GM12878 (cell line): ENCODE measurements at regions not wholly inside any gene's neighbourhood (a gene's known extent, or its start where the extent isn't known, plus 50 kb on each side); places are given as distances from the start of the nearest gene placed in this dataset.

ENCODE experiments used
- ATAC-seq: fragments of 200-7000 bp; cut with Tn5 transposase; 3 replicates; pipeline ENCODE4 v1.9.1; 2020; ENCODE audit warnings: mild to moderate bottlenecking, moderate library complexity
- BruUV-seq: library from RNA; stranded (reverse); fragments of 400-500 nt; replicated peaks from 2 replicates; lab custom pipeline; 2021; lab: Mats Ljungman, UMichigan
- CTCF ChIA-PET: fragments of 300-600 bp; sonication (Branson Sonifier 250); formaldehyde crosslinking; extraction: SDS; loops from one replicate; lab custom pipeline; 2021; ENCODE audit warnings: inconsistent platforms; lab: Yijun Ruan, JAX
- POLR2A ChIA-PET: fragments of 350-600 bp; formaldehyde crosslinking; extraction: SDS; loops from one replicate; lab custom pipeline; 2021; ENCODE audit warnings: inconsistent platforms; lab: Charles Lee
- RAD21 ChIA-PET: fragments of 300-600 bp; sonication (Branson Sonifier 250); formaldehyde crosslinking; loops from one replicate; lab custom pipeline; 2023; ENCODE audit warnings: antibody characterized with exemption; ENCODE audit not compliant: unreplicated experiment; lab: Charles Lee
- SMC1A ChIA-PET: fragments of 300-600 bp; sonication (Branson Sonifier 250); formaldehyde crosslinking; loops from one replicate; lab custom pipeline; 2023; ENCODE audit not compliant: unreplicated experiment, uncharacterized antibody; lab: Charles Lee
- DNase-seq: peaks from one replicate; pipeline ENCODE4 v3.0.0-alpha.2; 2011; ENCODE audit warnings: low read depth, low spot score
- FAIRE-seq: peaks from 3 replicates; lab custom pipeline; 2011; peaks lifted over from hg19 to GRCh38; lab: Jason Lieb, UNC
- H2AFZ ChIP-seq: 2 replicates; pipeline ENCODE4 v1.6.0; 2011; ENCODE audit warnings: low read depth, low read length, control low read depth; ENCODE audit not compliant: control insufficient read depth
- H3K27ac ChIP-seq: 2 replicates; pipeline ENCODE4 v1.5.1; 2011; ENCODE audit warnings: control low read depth; ENCODE audit not compliant: control insufficient read depth, insufficient read depth
- H3K27me3 ChIP-seq, 2 experiments: replicated peaks in 1 of 2; 2 replicates each; pipeline versions ENCODE4 v1.6.0 to v1.6.1; 2011; ENCODE audit warnings: low read length in 1 of 2; ENCODE audit not compliant: control insufficient read depth in 2 of 2, insufficient read depth in 2 of 2
- H3K36me3 ChIP-seq, 2 experiments: 2 replicates each; pipeline ENCODE4 v1.5.1; 2011; ENCODE audit warnings: low read length in 1 of 2; ENCODE audit not compliant: control insufficient read depth in 2 of 2, insufficient read depth in 2 of 2
- H3K4me1 ChIP-seq: 2 replicates; pipeline ENCODE4 v1.6.1; 2011; ENCODE audit warnings: mild to moderate bottlenecking, low read length, moderate library complexity, mixed read lengths; ENCODE audit not compliant: control insufficient read depth, insufficient read depth
- H3K4me2 ChIP-seq: 2 replicates; pipeline ENCODE4 v1.6.0; 2011; ENCODE audit warnings: control low read depth; ENCODE audit not compliant: control insufficient read depth, insufficient read depth
- H3K4me3 ChIP-seq: fragments of 200-600 bp; sonication (generic); 2 replicates; pipeline ENCODE4 v1.5.1; 2016
- H3K79me2 ChIP-seq: 2 replicates; pipeline ENCODE4 v1.6.0; 2011; ENCODE audit warnings: low read length; ENCODE audit not compliant: control insufficient read depth, insufficient read depth
- H3K9ac ChIP-seq: 2 replicates; pipeline ENCODE4 v1.8.0; 2011; ENCODE audit warnings: low read length, control low read depth, mixed read lengths; ENCODE audit not compliant: control insufficient read depth, insufficient read depth
- H3K9me3 ChIP-seq: replicated peaks from 3 replicates; pipeline ENCODE4 v1.5.1; 2011; ENCODE audit warnings: mild to moderate bottlenecking, low read length; ENCODE audit not compliant: control insufficient read depth, insufficient read depth
- H4K20me1 ChIP-seq: 2 replicates; pipeline ENCODE4 v1.6.0; 2011; ENCODE audit not compliant: control insufficient read depth, insufficient read depth
- BCL11A ChIP-seq: IDR thresholded peaks from 2 replicates; pipeline ENCODE4 v1.6.1; 2011; ENCODE audit warnings: low read depth, low read length
- BHLHE40 ChIP-seq, 2 experiments: fragments of 450-650 bp in 1 of 2; IDR thresholded peaks; 2 replicates each; pipeline ENCODE4 v1.6.1; 2011 to 2017; ENCODE audit warnings: low read depth in 2 of 2, borderline replicate concordance in 1 of 2, improper control_type of control experiment in 1 of 2, low read length in 1 of 2, mild to moderate bottlenecking in 1 of 2
- BRCA1 ChIP-seq: IDR thresholded peaks from 2 replicates; pipeline ENCODE4 v1.6.1; 2011; ENCODE audit warnings: low read depth, low read length, improper control_type of control experiment
- EP300 ChIP-seq, 2 experiments: fragments of 150-350 bp in 1 of 2; IDR thresholded peaks; 2 replicates each; pipeline ENCODE4 v1.6.1; 2011 to 2012; ENCODE audit warnings: low read depth in 2 of 2, low read length in 2 of 2, borderline replicate concordance in 1 of 2, improper control_type of control experiment in 1 of 2, inconsistent platforms in 1 of 2; ENCODE audit not compliant: control insufficient read depth in 1 of 2
- GATAD2B ChIP-seq: fragments of 450-650 bp; conservative IDR thresholded peaks from 2 replicates; pipeline ENCODE4 v1.6.1; 2017; ENCODE audit warnings: low read depth, mild to moderate bottlenecking, moderate library complexity
- HSF1 ChIP-seq: fragments of 150-350 bp; IDR thresholded peaks from 2 replicates; pipeline ENCODE4 v1.6.1; 2014; ENCODE audit warnings: mild to moderate bottlenecking, low read depth, low read length
- MTA2 ChIP-seq: fragments of 450-650 bp; IDR thresholded peaks from 2 replicates; pipeline ENCODE4 v1.6.1; 2016; ENCODE audit warnings: low read depth, mild to moderate bottlenecking, moderate library complexity
- NR2C1 ChIP-seq: fragments of 450-650 bp; IDR thresholded peaks from 2 replicates; pipeline ENCODE4 v1.6.1; 2017; ENCODE audit warnings: antibody characterized with exemption, mild to moderate bottlenecking, moderate library complexity
- POLR2AphosphoS5 ChIP-seq: IDR thresholded peaks from 2 replicates; pipeline ENCODE4 v1.6.1; 2011; ENCODE audit warnings: mild to moderate bottlenecking, low read length, inconsistent platforms
- SMAD5 ChIP-seq: IDR thresholded peaks from 2 replicates; pipeline ENCODE4 v1.6.1; 2016; ENCODE audit warnings: antibody characterized with exemption, low read depth
- SMARCA5 ChIP-seq: fragments of 450-650 bp; IDR thresholded peaks from 2 replicates; pipeline ENCODE4 v1.6.1; 2017; ENCODE audit warnings: mild to moderate bottlenecking
- SPI1 ChIP-seq: IDR thresholded peaks from 2 replicates; pipeline ENCODE4 v1.6.1; 2011; ENCODE audit warnings: low read depth, mild to moderate bottlenecking, low read length, moderate library complexity, borderline replicate concordance; ENCODE audit not compliant: insufficient read depth
- SREBF1 ChIP-seq: IDR thresholded peaks from 2 replicates; pipeline ENCODE4 v1.6.1; 2012; ENCODE audit warnings: mild to moderate bottlenecking, low read length
- ZNF592 ChIP-seq: fragments of 450-650 bp; IDR thresholded peaks from 2 replicates; pipeline ENCODE4 v1.6.1; 2017; ENCODE audit warnings: mild to moderate bottlenecking, moderate library complexity
- WGBS: methylation state at CpG from one replicate; pipeline ENCODE4 v1.1.6; 2016; ENCODE audit warnings: low lambda C conversion rate; ENCODE audit not compliant: insufficient replicate concordance, insufficient coverage; ENCODE audit errors: missing lambda C conversion rate; 5-methylcytosine and 5-hydroxymethylcytosine counted together
- in situ Hi-C: fragments of 300-500 bp; cut with MboI; formaldehyde crosslinking; loops from 9 replicates; pipeline ENCODE4 v1.14.3; 2018; ENCODE audit warnings: mixed read lengths
- intact Hi-C: fragments of 100-400 bp; cut with micrococcal nuclease; formaldehyde crosslinking; loops from one replicate; pipeline ENCODE4 v1.14.2; 2022; ENCODE audit not compliant: unreplicated experiment

- Histone ChIP-seq H3K9ac (no peak overlapping the region), H3K4me3 (no peak overlapping the region), H4K20me1 (no peaks in the 10 kb centered on the region), H3K4me1 (no peaks in the 10 kb centered on the region; the same call in 1 of the 2 replicates), H3K79me2 (no peaks in the 10 kb centered on the region), H3K36me3 (no peaks in the 10 kb centered on the region), H2AFZ (no peak overlapping the region), H3K4me2 (no peak overlapping the region), H3K9me3 (no peaks in the 10 kb centered on the region; the same call in 2 of the 3 replicates), H3K27me3 (no peaks in the 10 kb centered on the region), H3K27ac (no peak overlapping the region)
- TF ChIP-seq BCL11A (no peak), SPI1 (no peak), POLR2AphosphoS5 (no peak), SMARCA5 (no peak), EP300 (IDR thresholded peaks at IDR 0.05; ENCODE audit: borderline replicate concordance in 1 of 2, control insufficient read depth in 1 of 2, low read depth in 2 of 2, low read length in 2 of 2) (no peak), GATAD2B (no peak), BRCA1 (no peak), HSF1 (no peak), SMAD5 (no peak), MTA2 (no peak), BHLHE40 (IDR thresholded peaks at IDR 0.05; ENCODE audit: borderline replicate concordance in 1 of 2, low read depth in 2 of 2, low read length in 1 of 2) (no peak), NR2C1 (no peak), SREBF1 (no peak), ZNF592 (no peak)
- no peak for ATAC-seq
- ChIA-PET POLR2A (no interaction called here), CTCF (interaction anchor here (1.2 kb wide), 1 partner anchor 9 kb away, joined by 3 read pairs; no protein-coding TSS in a partner anchor), SMC1A (interaction anchor here (0.6 kb wide), 1 partner anchor 13 kb away, joined by 3 read pairs; no protein-coding TSS in a partner anchor), RAD21 (no interaction called here)
- 82% methylated on average over 3 of the region's 3 CpGs for WGBS
- in situ Hi-C loops: no loop called here
- DNase-seq: no peak
- FAIRE-seq: no peak
- intact Hi-C loops: no loop called here
- no TSS peak for BruUV-seq
Measured at GRCh38 chr1:221887415-221887746, 145.5 kb upstream of the DUSP10 start.
